OCI-LY7 (cell line): ENCODE measurements at regions not wholly inside any gene's neighbourhood (a gene's known extent, or its start where the extent isn't known, plus 50 kb on each side); places are given as distances from the start of the nearest gene placed in this dataset.

Source experiments
- EZH2phosphoT487 ChIP-seq: fragments of 200-600 bp; sonication (generic); IDR thresholded peaks from 2 replicates; pipeline ENCODE4 v1.6.1; 2018; ENCODE audit warnings: low read depth, borderline replicate concordance, mild to moderate bottlenecking, mixed run types, antibody characterized with exemption, low read length, moderate library complexity, mixed read lengths
- TF ChIP-seq, protein P1 (sequence below): fragments of 200-600 bp; sonication (generic); conservative IDR thresholded peaks from 2 replicates; pipeline ENCODE4 v1.5.1; 2014; ENCODE audit warnings: mild to moderate bottlenecking, antibody characterized with exemption, low read length, moderate library complexity, mixed read lengths

DNA sequence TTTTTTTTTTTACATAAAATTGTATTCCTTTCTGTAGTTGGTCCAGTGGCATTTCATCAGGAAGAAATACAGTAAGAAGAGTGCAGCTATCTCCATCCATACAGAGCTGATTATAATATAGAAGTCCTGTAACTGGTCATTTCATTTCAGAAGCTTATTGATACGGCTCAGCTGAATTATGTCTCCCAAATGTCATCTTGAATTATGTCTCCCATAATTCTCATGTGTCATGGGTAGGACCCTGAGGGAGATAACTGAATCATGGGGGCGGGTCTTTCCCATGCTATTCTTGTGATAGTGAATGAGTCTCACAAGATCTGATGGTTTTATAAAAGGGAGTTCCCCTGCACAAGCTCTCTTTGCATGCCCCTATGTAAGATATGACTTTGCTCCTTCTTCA is 492.9 kb downstream of the CHSY3 start:
- no peak for TF ChIP-seq EZH2phosphoT487
- TF ChIP-seq, protein P1, sequence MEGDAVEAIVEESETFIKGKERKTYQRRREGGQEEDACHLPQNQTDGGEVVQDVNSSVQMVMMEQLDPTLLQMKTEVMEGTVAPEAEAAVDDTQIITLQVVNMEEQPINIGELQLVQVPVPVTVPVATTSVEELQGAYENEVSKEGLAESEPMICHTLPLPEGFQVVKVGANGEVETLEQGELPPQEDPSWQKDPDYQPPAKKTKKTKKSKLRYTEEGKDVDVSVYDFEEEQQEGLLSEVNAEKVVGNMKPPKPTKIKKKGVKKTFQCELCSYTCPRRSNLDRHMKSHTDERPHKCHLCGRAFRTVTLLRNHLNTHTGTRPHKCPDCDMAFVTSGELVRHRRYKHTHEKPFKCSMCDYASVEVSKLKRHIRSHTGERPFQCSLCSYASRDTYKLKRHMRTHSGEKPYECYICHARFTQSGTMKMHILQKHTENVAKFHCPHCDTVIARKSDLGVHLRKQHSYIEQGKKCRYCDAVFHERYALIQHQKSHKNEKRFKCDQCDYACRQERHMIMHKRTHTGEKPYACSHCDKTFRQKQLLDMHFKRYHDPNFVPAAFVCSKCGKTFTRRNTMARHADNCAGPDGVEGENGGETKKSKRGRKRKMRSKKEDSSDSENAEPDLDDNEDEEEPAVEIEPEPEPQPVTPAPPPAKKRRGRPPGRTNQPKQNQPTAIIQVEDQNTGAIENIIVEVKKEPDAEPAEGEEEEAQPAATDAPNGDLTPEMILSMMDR, result no peak
